ENCODE measurements at regions not wholly inside any gene's neighbourhood (a gene's known extent, or its start where the extent isn't known, plus 50 kb on each side); places are given as distances from the start of the nearest gene placed in this dataset.

GRCh38 chr5:161157925-161158324 is 305.9 kb upstream of the ATP10B start:
- Histone ChIP-seq H3K27me3 (no peaks in the 10 kb centered on the region), H3K4me1 (no peaks in the 10 kb centered on the region), H3K27ac (no peak overlapping the region), H3K4me3 (replicated peaks in 1 of 3) (no peak overlapping the region), H3K9me3 (no peaks in the 10 kb centered on the region), H3K36me3 (no peaks in the 10 kb centered on the region)
- intact Hi-C loops (cut with DNase I), result no loop called here
- WGBS, 2 donors, result 94 to 98% methylated on average over 2 of the region's 2 CpGs
- TF ChIP-seq POLR2A (IDR thresholded peaks at IDR 0.05) (no peak), CTCF (IDR thresholded peaks at IDR 0.05) (no peak)
- DNase-seq, result no peak

- no peaks in the 10 kb centered on the region for H3K4me1 ChIP-seq
- H3K27ac ChIP-seq, result no peak overlapping the region
- H3K36me3 ChIP-seq, result no peaks in the 10 kb centered on the region
- no peaks in the 10 kb centered on the region for H3K9me3 ChIP-seq
- no peak for TF ChIP-seq CTCF (IDR thresholded peaks at IDR 0.05)
- no peak for TF ChIP-seq POLR2A (IDR thresholded peaks at IDR 0.05)
- intact Hi-C loops (cut with DNase I), result no loop called here
- no peaks in the 10 kb centered on the region for H3K27me3 ChIP-seq
- DNase-seq, result no peak
- H3K4me3 ChIP-seq (replicated peaks in 1 of 3), result no peak overlapping the region
- WGBS, 2 donors, result 87 to 91% methylated on average over 1 of the region's 1 CpG
Observed at GRCh38 chr5:161155451-161155850, 303.4 kb upstream of the ATP10B start.

DNA sequence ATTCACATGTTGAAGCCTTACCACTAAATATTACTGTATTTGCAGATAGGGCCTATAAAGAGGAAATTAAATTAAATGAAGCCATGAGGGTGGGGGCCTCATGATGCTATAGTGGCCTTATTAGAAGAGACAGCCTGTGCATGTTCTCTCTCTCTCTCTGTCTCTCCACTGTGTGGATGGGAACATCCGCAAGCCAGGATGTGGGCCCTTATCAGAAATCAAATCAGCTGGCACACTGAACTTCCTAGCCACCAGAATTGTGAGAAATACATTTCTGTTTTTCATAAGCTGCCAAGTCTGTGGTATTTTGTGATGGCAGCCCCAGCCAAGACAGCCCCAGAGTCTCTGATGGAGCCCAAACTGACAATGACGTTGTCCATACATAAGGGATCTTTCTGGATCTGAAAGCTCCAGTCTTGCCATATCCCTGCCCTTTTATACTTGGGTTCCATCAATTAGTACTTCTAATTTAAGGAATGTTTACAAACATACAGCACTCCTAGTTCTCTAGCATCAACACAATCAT is 300.5 kb upstream of the ATP10B start:
- Histone ChIP-seq H3K4me1 (no peaks in the 10 kb centered on the region), H3K4me3 (replicated peaks in 1 of 3) (no peak overlapping the region), H3K27ac (no peak overlapping the region), H3K27me3 (no peaks in the 10 kb centered on the region), H3K9me3 (no peaks in the 10 kb centered on the region), H3K36me3 (no peaks in the 10 kb centered on the region)
- DNase-seq, result no peak
- WGBS, 2 donors, result 68 to 72% methylated on average over 2 of the region's 2 CpGs
- intact Hi-C loops (cut with DNase I), result no loop called here
- TF ChIP-seq CTCF (IDR thresholded peaks at IDR 0.05) (no peak), POLR2A (IDR thresholded peaks at IDR 0.05) (no peak)

GRCh38 chr5:161150441-161150988 is 298.5 kb upstream of the ATP10B start:
- no peak overlapping the region for H3K4me3 ChIP-seq (replicated peaks in 1 of 3)
- no peaks in the 10 kb centered on the region for H3K36me3 ChIP-seq
- no peaks in the 10 kb centered on the region for H3K9me3 ChIP-seq
- no peaks in the 10 kb centered on the region for H3K4me1 ChIP-seq
- H3K27me3 ChIP-seq, result no peaks in the 10 kb centered on the region
- TF ChIP-seq POLR2A (IDR thresholded peaks at IDR 0.05) (no peak), CTCF (IDR thresholded peaks at IDR 0.05) (no peak)
- DNase-seq, result no peak
- intact Hi-C loops (cut with DNase I), result no loop called here
- H3K27ac ChIP-seq, result no peak overlapping the region
- WGBS, 2 donors, result 86 to 92% methylated on average over 2 of the region's 2 CpGs

- TF ChIP-seq CTCF (IDR thresholded peaks at IDR 0.05) (no peak), POLR2A (IDR thresholded peaks at IDR 0.05) (no peak)
- Histone ChIP-seq H3K36me3 (no peaks in the 10 kb centered on the region), H3K4me1 (no peaks in the 10 kb centered on the region), H3K4me3 (replicated peaks in 1 of 3) (no peak overlapping the region), H3K27me3 (no peaks in the 10 kb centered on the region), H3K9me3 (no peaks in the 10 kb centered on the region), H3K27ac (no peak overlapping the region)
- intact Hi-C loops (cut with DNase I), result no loop called here
- DNase-seq, result no peak
Observed at GRCh38 chr5:161149078-161149477, 297.1 kb upstream of the ATP10B start.
